Endothelial cell of umbilical vein (primary cell): ENCODE measurements at regions not wholly inside any gene's neighbourhood (a gene's known extent, or its start where the extent isn't known, plus 50 kb on each side); places are given as distances from the start of the nearest gene placed in this dataset.

Source experiments
- EZH2 ChIP-seq: IDR thresholded peaks from 2 replicates; pipeline ENCODE4 v1.6.1; 2012; ENCODE audit warnings: borderline replicate concordance, low read depth, mild to moderate bottlenecking, moderate library complexity, low read length, inconsistent platforms; ENCODE audit not compliant: severe bottlenecking
- JUN ChIP-seq: IDR thresholded peaks from 2 replicates; pipeline ENCODE4 v1.6.1; 2011; ENCODE audit warnings: borderline replicate concordance, low read depth; ENCODE audit not compliant: insufficient read length, insufficient read depth
- POLR2A ChIP-seq: IDR thresholded peaks from 2 replicates; pipeline ENCODE4 v1.6.1; 2012; ENCODE audit warnings: low read depth, mild to moderate bottlenecking, control low read depth, low read length
- POLR2AphosphoS5 ChIP-seq: IDR thresholded peaks from 2 replicates; pipeline ENCODE4 v1.6.1; 2012; ENCODE audit warnings: low read depth, mild to moderate bottlenecking, control low read depth, low read length, moderate library complexity; ENCODE audit not compliant: insufficient read depth
- TF ChIP-seq, protein P1 (sequence below): IDR thresholded peaks from 2 replicates; pipeline ENCODE4 v1.6.1; 2011; ENCODE audit not compliant: insufficient read depth, insufficient read length
- TF ChIP-seq, protein P2 (sequence below), 2 donors: IDR thresholded peaks; 1 replicate in 1 of 2; 2 replicates in 1 of 2; pipeline ENCODE4 v1.5.1; 2011; ENCODE audit warnings: low read length in 2 of 2, mild to moderate bottlenecking in 2 of 2, moderate library complexity in 2 of 2, control low read depth in 1 of 2, inconsistent platforms in 1 of 2, low read depth in 1 of 2; ENCODE audit not compliant: insufficient read depth in 1 of 2; ENCODE audit errors: extremely low read depth in 1 of 2

DNA sequence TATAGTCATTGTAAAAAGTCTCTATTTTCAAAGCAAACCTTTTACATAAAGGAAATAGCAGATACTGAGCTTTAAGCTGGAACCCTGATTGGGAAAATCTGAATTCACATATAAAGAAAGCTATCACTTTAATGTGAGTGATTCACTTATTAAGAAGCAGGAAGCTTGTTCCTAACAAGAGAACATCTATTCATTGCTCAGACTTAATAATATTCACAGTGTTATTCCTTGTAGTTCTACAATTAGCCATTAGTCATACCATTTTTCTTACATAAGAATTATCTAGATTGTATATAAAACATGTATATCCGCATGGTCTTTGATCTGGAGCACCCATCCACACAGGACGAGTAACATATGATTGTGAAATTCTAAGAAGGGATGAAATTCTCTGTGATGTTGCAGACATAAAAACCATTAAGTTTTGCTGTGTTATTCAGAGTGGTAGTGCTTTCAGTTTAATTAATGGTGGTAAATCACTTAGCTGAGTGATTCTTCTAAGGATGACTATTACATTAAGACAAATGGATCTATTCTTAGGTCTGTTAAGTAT, 71.1 kb upstream of the FOXQ1 start:
- TF ChIP-seq, protein P1, sequence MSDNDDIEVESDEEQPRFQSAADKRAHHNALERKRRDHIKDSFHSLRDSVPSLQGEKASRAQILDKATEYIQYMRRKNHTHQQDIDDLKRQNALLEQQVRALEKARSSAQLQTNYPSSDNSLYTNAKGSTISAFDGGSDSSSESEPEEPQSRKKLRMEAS, result no peak
- TF ChIP-seq EZH2 (no peak), POLR2A (no peak), POLR2AphosphoS5 (no peak), JUN (no peak)
- TF ChIP-seq, protein P2, sequence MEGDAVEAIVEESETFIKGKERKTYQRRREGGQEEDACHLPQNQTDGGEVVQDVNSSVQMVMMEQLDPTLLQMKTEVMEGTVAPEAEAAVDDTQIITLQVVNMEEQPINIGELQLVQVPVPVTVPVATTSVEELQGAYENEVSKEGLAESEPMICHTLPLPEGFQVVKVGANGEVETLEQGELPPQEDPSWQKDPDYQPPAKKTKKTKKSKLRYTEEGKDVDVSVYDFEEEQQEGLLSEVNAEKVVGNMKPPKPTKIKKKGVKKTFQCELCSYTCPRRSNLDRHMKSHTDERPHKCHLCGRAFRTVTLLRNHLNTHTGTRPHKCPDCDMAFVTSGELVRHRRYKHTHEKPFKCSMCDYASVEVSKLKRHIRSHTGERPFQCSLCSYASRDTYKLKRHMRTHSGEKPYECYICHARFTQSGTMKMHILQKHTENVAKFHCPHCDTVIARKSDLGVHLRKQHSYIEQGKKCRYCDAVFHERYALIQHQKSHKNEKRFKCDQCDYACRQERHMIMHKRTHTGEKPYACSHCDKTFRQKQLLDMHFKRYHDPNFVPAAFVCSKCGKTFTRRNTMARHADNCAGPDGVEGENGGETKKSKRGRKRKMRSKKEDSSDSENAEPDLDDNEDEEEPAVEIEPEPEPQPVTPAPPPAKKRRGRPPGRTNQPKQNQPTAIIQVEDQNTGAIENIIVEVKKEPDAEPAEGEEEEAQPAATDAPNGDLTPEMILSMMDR (IDR thresholded peaks at IDR 0.05; ENCODE audit: extremely low read depth in 1 of 2, insufficient read depth in 1 of 2, low read depth in 1 of 2, low read length in 2 of 2), result no peak
